Breast epithelium (tissue), 4 donors: ENCODE measurements at regions not wholly inside any gene's neighbourhood (a gene's known extent, or its start where the extent isn't known, plus 50 kb on each side); places are given as distances from the start of the nearest gene placed in this dataset.
A peak's percentile ranks its signal among the peaks of the same experiment; 100 is the strongest.

Source experiments
- DNase-seq, 2 donors: peaks; one replicate each; pipeline ENCODE4 v3.0.0-alpha.2; 2019; ENCODE audit warnings: low spot score in 2 of 2
- H3K27ac ChIP-seq, 2 donors: fragments of 200-600 bp; sonication (generic) in 1 of 2; one replicate each; pipeline ENCODE4 v1.5.1; 2016 to 2019; ENCODE audit warnings: mild to moderate bottlenecking in 1 of 2
- H3K27me3 ChIP-seq, 2 donors: fragments of 200-600 bp; sonication (generic) in 1 of 2; one replicate each; pipeline versions ENCODE4 v1.5.1 to v1.6.0; 2017 to 2019; ENCODE audit warnings: control low read depth in 1 of 2, mild to moderate bottlenecking in 1 of 2
- H3K36me3 ChIP-seq: fragments of 200-600 bp; one replicate; pipeline ENCODE4 v1.5.1; 2019
- H3K4me1 ChIP-seq, 2 donors: fragments of 200-600 bp; sonication (generic); one replicate each; pipeline ENCODE4 v1.5.1; 2016 to 2019; ENCODE audit warnings: control low read depth in 1 of 2
- H3K4me3 ChIP-seq, 3 donors: fragments of 200-600 bp; sonication (generic); 1 replicate in 2 of 3; 2 replicates in 1 of 3; pipeline ENCODE4 v1.5.1; 2016 to 2019; ENCODE audit warnings: mild to moderate bottlenecking in 3 of 3, moderate library complexity in 2 of 3
- H3K9me3 ChIP-seq, 2 donors: fragments of 200-600 bp; sonication (generic) in 1 of 2; one replicate each; pipeline ENCODE4 v1.5.1; 2016 to 2019; ENCODE audit warnings: control low read depth in 1 of 2
- POLR2A ChIP-seq: fragments of 450-650 bp; IDR thresholded peaks from one replicate; pipeline ENCODE4 v1.6.1; 2016; ENCODE audit warnings: antibody characterized with exemption, mild to moderate bottlenecking, moderate library complexity
- POLR2AphosphoS5 ChIP-seq, 3 donors: sonication (generic); formaldehyde crosslinking; IDR thresholded peaks; one replicate each; pipeline ENCODE4 v1.6.1; 2017; ENCODE audit warnings: antibody characterized with exemption in 3 of 3
- intact Hi-C: fragments of 100-400 bp; cut with DNase I; formaldehyde crosslinking; loops from one replicate; pipeline ENCODE4 v1.15.1; 2023; ENCODE audit warnings: low total_unique reads
- TF ChIP-seq, protein P1 (sequence below), 3 donors: fragments of 450-650 bp; IDR thresholded peaks; one replicate each; pipeline ENCODE4 v1.5.1; 2016 to 2017; ENCODE audit warnings: antibody characterized with exemption in 3 of 3, mild to moderate bottlenecking in 3 of 3, moderate library complexity in 3 of 3

DNA sequence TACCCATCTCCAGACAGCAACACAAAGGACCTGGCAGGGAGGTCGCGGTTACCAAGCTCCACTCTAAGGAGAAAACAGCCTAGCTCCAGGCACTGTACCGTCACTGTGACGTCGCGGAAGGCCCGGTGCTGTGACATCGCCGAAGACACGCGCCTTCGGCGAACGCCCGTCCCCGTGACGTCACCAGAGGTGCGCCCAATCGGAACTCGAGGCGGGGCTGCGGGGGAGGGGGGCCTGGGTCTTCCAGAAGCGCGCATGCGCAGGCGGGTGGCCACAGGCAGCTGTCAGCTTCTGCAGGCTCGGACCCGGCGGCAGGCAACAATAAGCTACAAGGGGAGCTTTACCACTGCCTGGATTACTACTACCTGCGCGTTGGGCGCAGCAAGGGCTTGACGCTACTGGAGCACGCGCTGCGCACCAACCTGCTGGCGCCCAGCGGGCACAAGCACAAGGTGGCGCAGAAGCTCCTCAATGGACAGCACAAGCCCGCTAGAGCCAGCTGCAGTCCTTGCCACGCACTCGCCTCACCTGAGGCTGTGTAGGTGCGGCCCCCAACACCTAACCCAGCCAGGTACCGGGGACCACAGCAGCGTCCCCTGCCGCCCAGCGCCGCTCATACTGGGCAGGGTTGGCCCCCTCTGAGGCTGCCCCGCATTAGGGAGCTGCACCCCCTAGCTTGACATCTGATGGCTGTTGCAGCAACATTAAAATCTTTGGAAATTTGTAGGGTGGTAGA, 208.4 kb downstream of the TPST1 start:
- H3K27me3 ChIP-seq = no peaks in the 10 kb centered on the region
- no peaks in the 10 kb centered on the region for H3K4me1 ChIP-seq
- no peak for TF ChIP-seq POLR2A
- TF ChIP-seq, protein P1, sequence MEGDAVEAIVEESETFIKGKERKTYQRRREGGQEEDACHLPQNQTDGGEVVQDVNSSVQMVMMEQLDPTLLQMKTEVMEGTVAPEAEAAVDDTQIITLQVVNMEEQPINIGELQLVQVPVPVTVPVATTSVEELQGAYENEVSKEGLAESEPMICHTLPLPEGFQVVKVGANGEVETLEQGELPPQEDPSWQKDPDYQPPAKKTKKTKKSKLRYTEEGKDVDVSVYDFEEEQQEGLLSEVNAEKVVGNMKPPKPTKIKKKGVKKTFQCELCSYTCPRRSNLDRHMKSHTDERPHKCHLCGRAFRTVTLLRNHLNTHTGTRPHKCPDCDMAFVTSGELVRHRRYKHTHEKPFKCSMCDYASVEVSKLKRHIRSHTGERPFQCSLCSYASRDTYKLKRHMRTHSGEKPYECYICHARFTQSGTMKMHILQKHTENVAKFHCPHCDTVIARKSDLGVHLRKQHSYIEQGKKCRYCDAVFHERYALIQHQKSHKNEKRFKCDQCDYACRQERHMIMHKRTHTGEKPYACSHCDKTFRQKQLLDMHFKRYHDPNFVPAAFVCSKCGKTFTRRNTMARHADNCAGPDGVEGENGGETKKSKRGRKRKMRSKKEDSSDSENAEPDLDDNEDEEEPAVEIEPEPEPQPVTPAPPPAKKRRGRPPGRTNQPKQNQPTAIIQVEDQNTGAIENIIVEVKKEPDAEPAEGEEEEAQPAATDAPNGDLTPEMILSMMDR (IDR thresholded peaks at IDR 0.05) = peak in 2 of 3 donors; percentile 28 to 40
- H3K9me3 ChIP-seq = no peaks in the 10 kb centered on the region
- no peaks in the 10 kb centered on the region for H3K36me3 ChIP-seq
- intact Hi-C loops = no loop called here
- H3K4me3 ChIP-seq = peak overlapping the region; percentile 29 to 64 (median 57)
- peak overlapping the region; percentile 8 to 57 for H3K27ac ChIP-seq
- peak; percentile 61 to 69 for DNase-seq

DNA sequence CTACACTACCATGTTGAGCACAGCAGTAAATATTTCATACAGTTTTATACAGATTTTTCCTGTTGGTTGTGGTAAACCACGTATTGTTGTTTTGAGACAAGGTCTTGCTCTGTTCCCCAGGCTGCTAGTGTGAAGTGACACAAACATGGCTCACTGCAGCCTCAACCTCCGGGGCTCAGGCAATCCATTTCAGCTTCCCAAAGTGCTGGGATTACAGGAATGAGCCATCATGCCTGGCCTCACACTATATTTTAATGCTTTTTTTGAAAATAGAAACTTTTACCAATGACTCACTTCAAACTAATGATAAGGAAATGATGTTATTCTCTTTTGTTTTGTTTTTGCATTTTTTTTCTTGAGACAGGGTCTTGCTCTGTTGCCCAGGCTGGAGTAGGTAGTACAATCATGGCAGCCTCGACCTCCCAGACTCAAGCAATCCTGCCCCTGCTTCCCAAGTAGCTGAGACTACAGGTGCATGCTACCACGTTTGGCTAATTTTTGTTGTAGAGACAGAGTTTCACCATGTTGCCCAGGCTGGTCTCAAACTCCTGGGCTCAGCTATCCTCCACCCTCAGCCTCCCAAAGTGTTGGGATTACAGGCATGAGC, 210.6 kb downstream of the TPST1 start:
- no peak for TF ChIP-seq POLR2A
- TF ChIP-seq, protein P1 (IDR thresholded peaks at IDR 0.05) = no peak
- no peak for TF ChIP-seq POLR2AphosphoS5 (IDR thresholded peaks at IDR 0.05)
- no peak for DNase-seq
- Histone ChIP-seq H3K36me3 (no peaks in the 10 kb centered on the region), H3K27ac (no peak overlapping the region), H3K27me3 (no peaks in the 10 kb centered on the region), H3K4me3 (no peak overlapping the region), H3K9me3 (no peaks in the 10 kb centered on the region), H3K4me1 (no peaks in the 10 kb centered on the region)
- intact Hi-C loops = no loop called here

- Histone ChIP-seq H3K4me1 (no peaks in the 10 kb centered on the region), H3K36me3 (no peaks in the 10 kb centered on the region), H3K4me3 (no peak overlapping the region), H3K27ac (no peak overlapping the region), H3K27me3 (no peaks in the 10 kb centered on the region), H3K9me3 (no peaks in the 10 kb centered on the region)
- no peak for TF ChIP-seq POLR2AphosphoS5 (IDR thresholded peaks at IDR 0.05)
- DNase-seq = no peak
- intact Hi-C loops = no loop called here
These were observed 210.1 kb upstream of the KCTD7 start for GRCh38 chr7:66418537-66418936.

DNA sequence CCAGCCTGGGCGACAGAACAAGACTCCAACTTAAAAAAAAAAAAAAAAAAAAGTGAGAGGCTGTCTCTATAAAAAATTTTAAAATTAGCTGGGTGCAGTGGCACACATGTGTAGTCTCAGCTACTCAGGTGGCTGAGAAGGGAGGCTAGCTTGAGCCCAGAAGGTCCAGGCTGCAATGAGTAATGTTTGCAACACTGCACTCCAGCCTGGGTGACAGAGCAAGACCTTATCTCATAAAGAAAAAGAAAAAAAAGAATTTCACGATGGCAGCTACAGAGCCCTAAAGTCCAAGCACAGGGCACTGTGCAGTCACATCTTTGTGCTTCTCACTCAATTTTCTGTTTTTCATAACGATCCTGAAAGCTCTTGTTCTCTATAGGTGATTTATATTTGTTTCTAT, 209.5 kb upstream of the KCTD7 start:
- Histone ChIP-seq H3K27me3 (no peaks in the 10 kb centered on the region), H3K9me3 (no peaks in the 10 kb centered on the region), H3K4me1 (no peaks in the 10 kb centered on the region), H3K4me3 (no peak overlapping the region), H3K27ac (no peak overlapping the region), H3K36me3 (no peaks in the 10 kb centered on the region)
- no peak for DNase-seq
- TF ChIP-seq POLR2AphosphoS5 (IDR thresholded peaks at IDR 0.05) = no peak
- TF ChIP-seq, protein P1 (IDR thresholded peaks at IDR 0.05) = no peak
- no peak for TF ChIP-seq POLR2A
- intact Hi-C loops = no loop called here

- intact Hi-C loops = no loop called here
- no peaks in the 10 kb centered on the region for H3K27me3 ChIP-seq
- DNase-seq = no peak
- H3K9me3 ChIP-seq = no peaks in the 10 kb centered on the region
- no peak overlapping the region for H3K4me3 ChIP-seq
- no peaks in the 10 kb centered on the region for H3K4me1 ChIP-seq
- TF ChIP-seq, protein P1 (IDR thresholded peaks at IDR 0.05) = no peak
- TF ChIP-seq POLR2A = no peak
- TF ChIP-seq POLR2AphosphoS5 (IDR thresholded peaks at IDR 0.05) = no peak
- no peaks in the 10 kb centered on the region for H3K36me3 ChIP-seq
- H3K27ac ChIP-seq = no peak overlapping the region
These were observed 206.7 kb upstream of the KCTD7 start for GRCh38 chr7:66421830-66422475.
